BLaER1 (cell line): ENCODE measurements at regions not wholly inside any gene's neighbourhood (a gene's known extent, or its start where the extent isn't known, plus 50 kb on each side); places are given as distances from the start of the nearest gene placed in this dataset.

Experiments
- H3K27ac ChIP-seq: shearing (Covaris generic); formaldehyde crosslinking; 2 replicates; pipeline ENCODE4 v1.8.1; 2022
- H3K27me3 ChIP-seq: shearing (Covaris generic); formaldehyde crosslinking; 2 replicates; pipeline ENCODE4 v1.8.1; 2022
- H3K36me3 ChIP-seq: shearing (Covaris generic); formaldehyde crosslinking; 2 replicates; pipeline ENCODE4 v1.8.1; 2022
- H3K4me1 ChIP-seq: shearing (Covaris generic); formaldehyde crosslinking; 2 replicates; pipeline ENCODE4 v1.8.1; 2022
- H3K4me2 ChIP-seq: shearing (Covaris generic); formaldehyde crosslinking; 2 replicates; pipeline ENCODE4 v1.8.1; 2022
- H3K4me3 ChIP-seq: shearing (Covaris generic); formaldehyde crosslinking; 2 replicates; pipeline ENCODE4 v1.8.1; 2022
- H3K9ac ChIP-seq: shearing (Covaris generic); formaldehyde crosslinking; 2 replicates; pipeline ENCODE4 v1.8.1; 2022
- H3K9me3 ChIP-seq: shearing (Covaris generic); formaldehyde crosslinking; 2 replicates; pipeline ENCODE4 v1.8.1; 2022
- H4K20me1 ChIP-seq: shearing (Covaris generic); formaldehyde crosslinking; 2 replicates; pipeline ENCODE4 v1.8.1; 2022
- Cebpa-rat ChIP-seq: shearing (Covaris generic); IDR thresholded peaks from 2 replicates; pipeline ENCODE4 v1.8.1; 2022

DNA sequence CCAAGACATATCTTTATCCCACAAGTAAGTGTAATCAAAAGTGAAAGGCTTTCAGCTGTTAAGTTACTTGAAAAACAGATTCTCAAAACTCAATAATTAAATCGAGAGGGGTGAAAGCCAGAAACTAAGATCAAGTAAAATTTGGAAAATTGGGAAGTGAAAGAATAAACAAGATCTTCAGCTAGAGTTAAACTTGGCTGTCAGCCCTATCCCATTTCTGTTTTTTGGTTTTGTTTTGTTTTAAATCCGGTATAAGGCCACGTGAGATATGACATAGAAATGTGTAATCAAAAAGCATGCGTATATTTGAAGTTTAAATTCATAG, 856.8 kb downstream of the STIM2 start:
- Histone ChIP-seq H3K4me2 (no peak overlapping the region), H3K4me3 (no peak overlapping the region), H4K20me1 (no peaks in the 10 kb centered on the region), H3K4me1 (no peaks in the 10 kb centered on the region), H3K27me3 (no peaks in the 10 kb centered on the region), H3K9ac (no peak overlapping the region), H3K36me3 (no peaks in the 10 kb centered on the region), H3K9me3 (no peaks in the 10 kb centered on the region), H3K27ac (no peak overlapping the region)
- no peak for TF ChIP-seq Cebpa-rat

DNA sequence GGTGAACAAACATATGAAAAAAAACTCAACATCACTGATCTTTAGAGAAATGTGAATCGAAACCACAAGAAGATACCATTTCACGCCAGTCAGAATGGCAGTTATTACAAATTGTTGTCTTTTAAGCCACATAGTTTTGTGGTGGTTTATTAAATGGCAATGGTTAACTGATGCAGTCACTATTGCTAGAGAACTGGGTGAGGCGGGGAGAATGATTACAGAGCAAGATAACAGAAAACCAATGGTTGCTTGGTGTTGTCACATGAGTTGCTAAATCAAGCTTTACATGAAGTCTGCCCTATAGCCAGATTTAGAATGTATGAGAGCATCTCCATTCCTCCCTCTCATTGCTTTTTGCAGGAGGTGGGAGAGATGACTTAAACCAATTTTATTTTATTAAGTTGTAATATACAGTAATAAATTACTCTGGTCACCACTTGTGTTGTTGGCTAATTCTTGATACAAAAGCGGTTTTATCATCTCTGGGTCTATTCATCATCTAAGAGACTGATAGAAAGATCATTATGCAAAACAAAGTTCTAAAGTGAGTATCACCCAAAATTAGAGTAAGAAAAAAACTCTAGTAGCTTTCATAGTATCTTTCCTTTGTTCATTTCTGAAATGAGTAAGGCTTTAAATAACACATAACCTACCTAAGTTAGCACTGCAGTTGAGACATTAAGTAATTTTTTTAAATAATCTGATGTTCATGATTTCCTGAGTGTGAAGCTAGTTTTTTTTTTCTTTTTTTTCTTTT, 859.5 kb downstream of the STIM2 start:
- Histone ChIP-seq H3K9me3 (no peaks in the 10 kb centered on the region), H3K4me2 (no peak overlapping the region), H4K20me1 (no peaks in the 10 kb centered on the region), H3K4me1 (no peaks in the 10 kb centered on the region), H3K4me3 (no peak overlapping the region), H3K27ac (no peak overlapping the region), H3K9ac (no peak overlapping the region), H3K36me3 (no peaks in the 10 kb centered on the region), H3K27me3 (no peaks in the 10 kb centered on the region)
- TF ChIP-seq Cebpa-rat: no peak

DNA sequence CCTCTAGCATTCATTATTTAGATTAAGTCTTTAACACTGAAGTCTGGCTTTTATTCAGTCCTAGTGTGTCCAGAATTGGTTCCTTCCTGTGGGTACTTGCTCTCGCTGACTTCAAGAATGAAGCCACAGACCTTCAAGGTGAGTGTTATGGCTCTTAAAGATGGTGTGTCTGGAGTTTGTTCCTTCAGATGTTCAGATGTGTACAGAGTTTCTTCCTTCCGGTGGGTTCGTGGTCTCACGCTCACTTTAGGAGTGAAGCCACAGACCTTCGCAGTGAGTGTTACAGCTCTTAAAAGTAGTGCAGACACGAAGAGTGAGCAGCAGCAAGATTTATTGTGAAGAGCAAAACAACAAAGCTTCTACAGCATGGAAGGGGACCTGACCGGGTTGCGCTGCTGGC, 860.6 kb downstream of the STIM2 start:
- Histone ChIP-seq H3K4me1 (no peaks in the 10 kb centered on the region), H3K9me3 (no peaks in the 10 kb centered on the region), H3K4me3 (no peak overlapping the region), H3K9ac (no peak overlapping the region), H3K27ac (no peak overlapping the region), H4K20me1 (no peaks in the 10 kb centered on the region), H3K27me3 (no peaks in the 10 kb centered on the region), H3K36me3 (no peaks in the 10 kb centered on the region), H3K4me2 (no peak overlapping the region)
- no peak for TF ChIP-seq Cebpa-rat

DNA sequence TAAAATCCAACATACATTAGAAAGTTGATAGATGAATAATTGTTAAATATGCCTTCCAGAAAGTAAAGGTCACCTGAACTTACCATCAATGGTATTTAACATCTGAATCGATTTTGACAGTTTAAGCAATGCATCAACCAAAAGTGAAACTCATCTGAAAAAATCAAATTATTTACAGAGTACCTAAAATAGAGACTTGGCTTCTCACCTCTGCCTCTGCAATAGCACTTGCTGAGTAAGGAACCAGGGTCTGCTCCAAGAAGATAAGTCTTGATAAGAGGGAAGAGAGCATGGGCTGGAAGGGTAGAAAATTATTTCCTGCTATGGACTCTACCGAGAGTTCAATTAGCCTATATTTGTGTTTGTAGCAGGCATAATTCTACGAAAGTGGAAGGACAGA, 868.3 kb downstream of the STIM2 start:
- Histone ChIP-seq H3K4me1 (no peaks in the 10 kb centered on the region), H3K27ac (no peak overlapping the region), H3K4me3 (no peak overlapping the region)

DNA sequence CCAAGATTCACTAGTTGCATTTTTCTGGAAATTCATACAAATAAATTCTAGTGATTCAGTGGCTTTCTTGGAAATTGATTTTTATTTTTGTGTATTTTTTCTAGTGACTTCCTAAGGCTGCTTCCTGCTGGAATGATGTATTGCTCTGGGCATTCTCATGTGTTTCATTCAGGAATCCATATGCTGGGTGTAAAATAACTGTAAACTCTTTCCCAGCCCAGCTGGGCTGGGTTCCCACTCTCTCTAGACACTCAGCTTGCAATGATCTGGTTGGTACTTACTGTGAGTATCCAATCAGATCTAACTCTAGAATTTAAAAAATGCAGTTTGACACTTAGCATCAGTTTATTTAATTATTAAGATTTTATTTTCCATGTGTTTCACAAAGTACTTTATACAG, 882.2 kb downstream of the STIM2 start:
- H3K4me3 ChIP-seq: no peak overlapping the region
- H3K9ac ChIP-seq: no peak overlapping the region
- no peak for TF ChIP-seq Cebpa-rat
- H3K4me2 ChIP-seq: no peak overlapping the region
- no peaks in the 10 kb centered on the region for H3K36me3 ChIP-seq
- H3K4me1 ChIP-seq: no peaks in the 10 kb centered on the region
- no peaks in the 10 kb centered on the region for H3K27me3 ChIP-seq
- H4K20me1 ChIP-seq: no peaks in the 10 kb centered on the region
- no peak overlapping the region for H3K27ac ChIP-seq
- H3K9me3 ChIP-seq: peaks cover 7% of the 10 kb centered on the region

More for the DNA sequence above, 868.3 kb downstream of the STIM2 start:
- no peaks in the 10 kb centered on the region for H4K20me1 ChIP-seq
- no peaks in the 10 kb centered on the region for H3K27me3 ChIP-seq
- H3K36me3 ChIP-seq: no peaks in the 10 kb centered on the region
- H3K9me3 ChIP-seq: no peaks in the 10 kb centered on the region
- no peak overlapping the region for H3K9ac ChIP-seq
- H3K4me2 ChIP-seq: no peak overlapping the region
- TF ChIP-seq Cebpa-rat: no peak

DNA sequence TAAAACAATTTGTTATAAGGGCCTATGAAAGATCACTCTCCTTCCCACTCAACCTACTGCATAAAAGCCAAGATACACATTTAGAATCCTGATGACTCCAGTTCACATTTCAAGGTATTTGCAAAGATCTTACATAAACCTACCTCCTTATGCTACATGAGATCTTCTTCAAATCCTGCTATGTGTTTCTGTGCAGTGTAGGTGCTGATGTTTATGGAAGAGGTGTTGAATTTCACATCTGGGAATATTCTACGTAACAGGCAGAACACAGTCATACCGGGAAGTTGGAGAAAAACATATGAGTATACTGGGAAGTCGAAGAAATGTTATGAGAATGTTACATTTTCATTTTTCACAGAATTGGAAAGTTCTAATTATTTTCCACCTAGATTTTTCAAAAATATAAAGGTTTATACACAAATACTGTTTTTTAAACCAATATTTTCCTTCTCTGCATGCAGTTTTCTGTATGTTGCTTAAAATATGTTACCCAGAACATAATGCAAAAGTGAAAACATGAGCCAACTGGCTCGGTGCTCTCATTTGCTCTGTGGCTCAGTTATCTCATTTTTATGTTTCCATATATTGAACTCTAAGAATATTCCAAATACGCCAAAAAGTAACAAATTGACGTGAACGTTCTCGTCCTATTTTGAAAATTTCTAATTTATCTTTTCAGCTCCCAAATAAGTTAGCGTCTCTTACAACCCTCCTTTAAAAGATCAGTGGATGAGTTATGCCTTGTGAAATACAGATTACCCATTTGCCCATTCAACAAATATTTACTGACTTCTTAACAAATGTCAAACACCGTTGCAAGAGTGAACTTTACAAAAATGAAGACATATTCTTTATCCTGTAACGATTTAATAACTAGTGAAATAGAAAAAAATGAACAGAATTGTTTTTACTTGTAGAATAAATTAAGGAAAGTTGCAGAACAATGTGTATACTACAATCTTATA, 899.3 kb downstream of the STIM2 start:
- Histone ChIP-seq H3K27me3 (no peaks in the 10 kb centered on the region), H3K36me3 (no peaks in the 10 kb centered on the region), H3K4me2 (no peak overlapping the region), H3K27ac (no peak overlapping the region), H3K9me3 (no peaks in the 10 kb centered on the region), H4K20me1 (no peaks in the 10 kb centered on the region), H3K4me1 (no peaks in the 10 kb centered on the region), H3K4me3 (no peak overlapping the region), H3K9ac (no peak overlapping the region)
- TF ChIP-seq Cebpa-rat: no peak

DNA sequence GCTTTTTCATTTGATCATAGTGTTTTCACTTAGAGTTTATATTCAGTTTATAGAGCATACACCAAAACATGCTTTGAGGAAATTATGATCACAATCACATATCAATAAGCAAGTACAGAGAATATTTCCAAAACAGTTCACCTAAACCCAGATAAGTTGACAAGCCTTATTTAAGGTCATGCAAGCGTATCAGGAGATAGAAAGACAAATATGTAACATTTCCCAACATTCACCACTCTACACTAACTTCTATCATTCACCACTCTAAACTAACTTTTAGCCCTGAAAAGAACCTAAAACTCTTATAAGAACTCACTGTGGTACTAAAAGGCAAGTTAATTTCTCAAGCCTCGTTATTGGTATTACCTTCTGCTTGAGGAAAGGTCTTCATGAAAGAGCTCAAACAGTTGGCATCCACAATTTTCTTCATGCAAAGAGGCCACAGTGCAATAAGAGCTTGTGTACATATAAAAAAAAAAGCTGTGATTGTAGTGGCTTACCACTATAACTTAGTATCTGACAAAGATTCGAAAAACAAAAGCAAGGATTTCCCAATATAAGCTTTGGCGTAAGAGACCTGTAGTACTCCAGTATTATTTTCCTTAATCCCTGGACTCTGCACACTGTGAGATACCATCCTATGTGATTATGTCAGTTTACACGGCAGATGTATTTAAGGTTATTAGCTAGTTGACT, 903.3 kb downstream of the STIM2 start:
- Histone ChIP-seq H3K9me3 (no peaks in the 10 kb centered on the region), H3K4me2 (no peak overlapping the region), H3K9ac (no peak overlapping the region), H3K27me3 (no peaks in the 10 kb centered on the region), H4K20me1 (no peaks in the 10 kb centered on the region), H3K36me3 (no peaks in the 10 kb centered on the region), H3K4me1 (no peaks in the 10 kb centered on the region), H3K27ac (no peak overlapping the region), H3K4me3 (no peak overlapping the region)
- TF ChIP-seq Cebpa-rat: no peak

DNA sequence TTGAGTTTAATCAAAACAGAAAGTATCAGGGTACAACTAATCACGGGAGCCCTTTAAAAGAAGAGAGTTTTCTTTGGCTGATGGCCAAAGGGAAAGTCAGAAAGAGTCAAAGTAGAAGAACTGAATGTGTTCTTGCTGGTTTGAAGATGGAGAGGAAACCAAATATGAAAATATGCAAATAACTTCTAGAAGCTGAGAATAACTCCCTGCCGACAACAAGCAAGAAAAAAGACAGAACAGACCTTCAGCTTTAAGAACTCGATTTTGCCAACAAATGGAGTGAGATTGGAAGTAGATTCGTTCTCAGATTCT, 903.8 kb downstream of the STIM2 start:
- TF ChIP-seq Cebpa-rat: no peak
- H3K9ac ChIP-seq: no peak overlapping the region
- no peaks in the 10 kb centered on the region for H3K27me3 ChIP-seq
- no peak overlapping the region for H3K27ac ChIP-seq
- no peaks in the 10 kb centered on the region for H4K20me1 ChIP-seq
- H3K4me2 ChIP-seq: no peak overlapping the region
- no peaks in the 10 kb centered on the region for H3K4me1 ChIP-seq
- H3K4me3 ChIP-seq: no peak overlapping the region
- H3K9me3 ChIP-seq: no peaks in the 10 kb centered on the region
- no peaks in the 10 kb centered on the region for H3K36me3 ChIP-seq

DNA sequence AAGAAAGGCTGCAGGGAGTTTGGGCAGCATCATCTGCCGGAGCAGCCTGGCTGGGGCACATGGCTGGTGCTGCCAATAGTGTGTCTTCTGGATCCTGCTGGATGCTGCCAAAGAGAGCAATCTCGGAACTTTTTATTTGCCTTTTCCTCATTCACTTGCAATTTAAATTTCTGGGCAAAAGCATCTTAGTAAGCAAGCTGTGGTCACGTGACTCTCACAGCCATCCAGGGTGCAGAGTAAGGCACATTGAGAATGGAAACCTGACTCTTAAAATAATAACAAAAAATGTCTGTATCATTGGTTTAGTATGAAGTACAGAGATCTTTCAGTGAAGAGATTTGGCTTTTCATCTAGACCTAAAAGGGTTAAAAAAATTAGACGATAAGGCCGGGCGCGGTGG, 910.3 kb downstream of the STIM2 start:
- Histone ChIP-seq H4K20me1 (no peaks in the 10 kb centered on the region), H3K36me3 (no peaks in the 10 kb centered on the region), H3K9me3 (no peaks in the 10 kb centered on the region), H3K4me2 (no peak overlapping the region), H3K9ac (no peak overlapping the region), H3K4me3 (no peak overlapping the region), H3K27me3 (no peaks in the 10 kb centered on the region), H3K4me1 (no peaks in the 10 kb centered on the region), H3K27ac (no peak overlapping the region)
- no peak for TF ChIP-seq Cebpa-rat

DNA sequence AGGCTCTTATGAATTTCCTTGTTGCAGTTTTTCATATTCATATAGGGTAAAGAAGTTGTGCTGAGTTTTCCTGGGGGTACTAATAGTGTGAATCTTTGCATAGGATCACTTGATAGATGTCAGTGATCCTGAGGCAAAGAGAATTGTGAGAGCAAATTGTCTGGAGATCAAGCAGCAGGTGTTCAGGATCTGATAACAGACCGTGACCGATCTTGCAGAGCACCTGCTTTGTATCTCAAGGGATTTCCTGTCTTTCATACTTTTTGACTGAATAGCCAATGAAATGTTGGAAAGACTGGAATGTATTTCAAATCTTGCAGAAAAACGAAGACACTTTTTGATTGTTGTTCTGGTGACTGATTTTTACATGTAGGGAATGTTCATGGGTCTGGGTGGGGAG, 914.5 kb downstream of the STIM2 start:
- TF ChIP-seq Cebpa-rat: no peak
- no peak overlapping the region for H3K4me3 ChIP-seq

More for the DNA sequence above, 914.5 kb downstream of the STIM2 start:
- Histone ChIP-seq H3K27me3 (no peaks in the 10 kb centered on the region), H3K9me3 (no peaks in the 10 kb centered on the region), H4K20me1 (no peaks in the 10 kb centered on the region), H3K4me1 (no peaks in the 10 kb centered on the region), H3K9ac (no peak overlapping the region), H3K4me2 (no peak overlapping the region), H3K27ac (no peak overlapping the region), H3K36me3 (no peaks in the 10 kb centered on the region)
